ENCODE measurements at regions not wholly inside any gene's neighbourhood (a gene's known extent, or its start where the extent isn't known, plus 50 kb on each side); places are given as distances from the start of the nearest gene placed in this dataset.

GRCh38 chr6:48475275-48475674, 364.3 kb upstream of the PTCHD4 start:
- TF ChIP-seq CTCF (optimal IDR thresholded peaks at IDR 0.05 in 1 of 3, IDR thresholded peaks at IDR 0.05 in 1 of 3, conservative IDR thresholded peaks at IDR 0.05 in 1 of 3; ENCODE audit: extremely low read depth in 1 of 3, insufficient read depth in 2 of 3, low read length in 3 of 3) (no peak), EZH2 (IDR thresholded peaks at IDR 0.05; ENCODE audit: low read length) (no peak)

Measured in keratinocyte (primary cell).